Endodermal cell (in vitro differentiated cells): ENCODE measurements at regions not wholly inside any gene's neighbourhood (a gene's known extent, or its start where the extent isn't known, plus 50 kb on each side); places are given as distances from the start of the nearest gene placed in this dataset.

Source experiments
- DNase-seq: peaks from one replicate; pipeline ENCODE4 v3.0.0-alpha.2; 2017
- H3K27ac ChIP-seq: 2 replicates; pipeline ENCODE4 v1.5.1; 2013; ENCODE audit warnings: mild to moderate bottlenecking, low read depth, low read length, moderate library complexity
- H3K27me3 ChIP-seq: 2 replicates; pipeline ENCODE4 v1.6.1; 2013; ENCODE audit warnings: mild to moderate bottlenecking, low read length, moderate library complexity; ENCODE audit not compliant: insufficient read depth, control insufficient read depth, poor library complexity, severe bottlenecking
- H3K36me3 ChIP-seq: 2 replicates; pipeline ENCODE4 v1.7.0; 2013; ENCODE audit warnings: mild to moderate bottlenecking, low read length, moderate library complexity; ENCODE audit not compliant: control insufficient read depth, insufficient read depth
- H3K4me1 ChIP-seq: one replicate; pipeline ENCODE4 v1.7.0; 2013; ENCODE audit warnings: low read length; ENCODE audit not compliant: control insufficient read depth, insufficient read depth
- H3K4me3 ChIP-seq: 2 replicates; pipeline ENCODE4 v1.5.1; 2013; ENCODE audit warnings: mild to moderate bottlenecking, low read length, moderate library complexity
- H3K9ac ChIP-seq: 2 replicates; pipeline ENCODE4 v1.6.1; 2013; ENCODE audit warnings: mild to moderate bottlenecking, low read length, moderate library complexity; ENCODE audit not compliant: poor library complexity, severe bottlenecking; ENCODE audit errors: extremely low read depth
- H3K9me3 ChIP-seq: 2 replicates; pipeline ENCODE4 v1.6.1; 2013; ENCODE audit warnings: mild to moderate bottlenecking, low read length, moderate library complexity; ENCODE audit not compliant: control insufficient read depth
- H3K27ac Mint-ChIP-seq: 2 replicates; pipeline ENCODE4 v1.8.0; 2020; ENCODE audit warnings: mixed read lengths
- H3K27me3 Mint-ChIP-seq: 2 replicates; pipeline ENCODE4 v1.8.0; 2021; ENCODE audit warnings: mild to moderate bottlenecking, mixed read lengths; ENCODE audit not compliant: insufficient read depth
- H3K36me3 Mint-ChIP-seq: 2 replicates; pipeline ENCODE4 v1.8.0; 2020; ENCODE audit warnings: low read depth, mixed read lengths
- H3K4me1 Mint-ChIP-seq: 2 replicates; pipeline ENCODE4 v1.8.0; 2020; ENCODE audit warnings: mixed read lengths
- H3K4me3 Mint-ChIP-seq: 2 replicates; pipeline ENCODE4 v1.8.0; 2020; ENCODE audit warnings: mild to moderate bottlenecking, moderate library complexity, mixed read lengths
- H3K9me3 Mint-ChIP-seq: 2 replicates; pipeline ENCODE4 v1.8.0; 2020; ENCODE audit warnings: mild to moderate bottlenecking, mixed read lengths
- WGBS, 2 experiments: methylation state at CpG; one replicate each; pipeline versions ENCODE4 v1.1.5 to v1.1.7; 2013; ENCODE audit warnings: missing lambda C conversion rate in 2 of 2, mixed read lengths in 1 of 2; ENCODE audit not compliant: insufficient coverage in 1 of 2, insufficient read length in 1 of 2; 5-methylcytosine and 5-hydroxymethylcytosine counted together
- TF ChIP-seq, protein P1 (sequence below): fragments of 200-600 bp; sonication (generic); conservative IDR thresholded peaks from 2 replicates; pipeline ENCODE4 v1.5.0; 2021; ENCODE audit warnings: antibody characterized with exemption, mild to moderate bottlenecking

DNA sequence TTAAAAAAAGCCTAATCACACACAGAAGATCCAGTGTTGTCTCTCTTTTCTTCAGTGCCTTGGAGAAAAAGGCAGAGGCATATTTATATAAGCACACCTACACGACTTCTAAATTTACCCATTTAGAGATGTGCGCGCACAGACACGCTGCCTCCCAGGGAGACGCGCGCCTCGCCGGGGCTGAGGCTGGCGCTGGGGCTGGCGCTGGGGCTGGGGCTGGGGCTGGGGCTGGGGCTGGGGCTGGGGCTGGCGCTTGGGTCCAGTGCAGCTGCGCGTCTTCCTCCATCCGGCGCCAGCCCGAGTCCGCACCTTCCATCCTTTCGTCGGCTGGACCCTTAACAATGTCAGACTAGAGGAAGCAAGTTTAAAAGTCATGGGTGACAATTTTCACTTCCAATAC, 118.4 kb upstream of the ARID2 start:
- Histone ChIP-seq H3K27ac (no peak overlapping the region), H3K4me1 (no peaks in the 10 kb centered on the region), H3K36me3 (no peaks in the 10 kb centered on the region), H3K9me3 (peaks cover 2% of the 10 kb centered on the region), H3K4me3 (no peak overlapping the region), H3K9ac (no peak overlapping the region), H3K27me3 (no peaks in the 10 kb centered on the region)
- WGBS, 2 experiments: 95 to 100% methylated on average over 2 to 20 of the region's 20 CpGs
- TF ChIP-seq, protein P1, sequence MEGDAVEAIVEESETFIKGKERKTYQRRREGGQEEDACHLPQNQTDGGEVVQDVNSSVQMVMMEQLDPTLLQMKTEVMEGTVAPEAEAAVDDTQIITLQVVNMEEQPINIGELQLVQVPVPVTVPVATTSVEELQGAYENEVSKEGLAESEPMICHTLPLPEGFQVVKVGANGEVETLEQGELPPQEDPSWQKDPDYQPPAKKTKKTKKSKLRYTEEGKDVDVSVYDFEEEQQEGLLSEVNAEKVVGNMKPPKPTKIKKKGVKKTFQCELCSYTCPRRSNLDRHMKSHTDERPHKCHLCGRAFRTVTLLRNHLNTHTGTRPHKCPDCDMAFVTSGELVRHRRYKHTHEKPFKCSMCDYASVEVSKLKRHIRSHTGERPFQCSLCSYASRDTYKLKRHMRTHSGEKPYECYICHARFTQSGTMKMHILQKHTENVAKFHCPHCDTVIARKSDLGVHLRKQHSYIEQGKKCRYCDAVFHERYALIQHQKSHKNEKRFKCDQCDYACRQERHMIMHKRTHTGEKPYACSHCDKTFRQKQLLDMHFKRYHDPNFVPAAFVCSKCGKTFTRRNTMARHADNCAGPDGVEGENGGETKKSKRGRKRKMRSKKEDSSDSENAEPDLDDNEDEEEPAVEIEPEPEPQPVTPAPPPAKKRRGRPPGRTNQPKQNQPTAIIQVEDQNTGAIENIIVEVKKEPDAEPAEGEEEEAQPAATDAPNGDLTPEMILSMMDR: no peak
- no peak for DNase-seq
- no peaks in the 10 kb centered on the region for H3K9me3 Mint-ChIP-seq
- peaks cover 6% of the 10 kb centered on the region for H3K4me1 Mint-ChIP-seq
- H3K27ac Mint-ChIP-seq: no peak overlapping the region
- no peaks in the 10 kb centered on the region for H3K36me3 Mint-ChIP-seq
- H3K27me3 Mint-ChIP-seq: no peaks in the 10 kb centered on the region
- no peak overlapping the region for H3K4me3 Mint-ChIP-seq

- no peak overlapping the region for H3K4me3 Mint-ChIP-seq
- DNase-seq: no peak
- no peaks in the 10 kb centered on the region for H3K36me3 Mint-ChIP-seq
- Histone ChIP-seq H3K27ac (no peak overlapping the region), H3K36me3 (no peaks in the 10 kb centered on the region), H3K4me3 (no peak overlapping the region), H3K4me1 (no peaks in the 10 kb centered on the region), H3K27me3 (no peaks in the 10 kb centered on the region), H3K9me3 (no peaks in the 10 kb centered on the region), H3K9ac (no peak overlapping the region)
- no peaks in the 10 kb centered on the region for H3K27me3 Mint-ChIP-seq
- H3K4me1 Mint-ChIP-seq: peaks cover 6% of the 10 kb centered on the region
- no peak overlapping the region for H3K27ac Mint-ChIP-seq
- 96 to 100% methylated on average over 3 to 4 of the region's 5 CpGs for WGBS, 2 experiments
- no peaks in the 10 kb centered on the region for H3K9me3 Mint-ChIP-seq
- TF ChIP-seq, protein P1: no peak
These were observed 118.0 kb upstream of the ARID2 start for GRCh38 chr12:45611495-45611894.

GRCh38 chr12:45612044-45612794, 117.3 kb upstream of the ARID2 start:
- Histone ChIP-seq H3K36me3 (no peaks in the 10 kb centered on the region), H3K27ac (no peak overlapping the region), H3K9me3 (no peaks in the 10 kb centered on the region), H3K4me3 (no peak overlapping the region), H3K27me3 (no peaks in the 10 kb centered on the region), H3K9ac (no peak overlapping the region), H3K4me1 (no peaks in the 10 kb centered on the region)
- no peaks in the 10 kb centered on the region for H3K27me3 Mint-ChIP-seq
- H3K4me3 Mint-ChIP-seq: no peak overlapping the region
- no peaks in the 10 kb centered on the region for H3K9me3 Mint-ChIP-seq
- no peak for DNase-seq
- WGBS, 2 experiments: 95 to 97% methylated on average over 4 to 6 of the region's 7 CpGs
- no peak overlapping the region for H3K27ac Mint-ChIP-seq
- peaks cover 6% of the 10 kb centered on the region for H3K4me1 Mint-ChIP-seq
- TF ChIP-seq, protein P1: no peak
- no peaks in the 10 kb centered on the region for H3K36me3 Mint-ChIP-seq
